ENCODE measurements at regions not wholly inside any gene's neighbourhood (a gene's known extent, or its start where the extent isn't known, plus 50 kb on each side); places are given as distances from the start of the nearest gene placed in this dataset.

DNA sequence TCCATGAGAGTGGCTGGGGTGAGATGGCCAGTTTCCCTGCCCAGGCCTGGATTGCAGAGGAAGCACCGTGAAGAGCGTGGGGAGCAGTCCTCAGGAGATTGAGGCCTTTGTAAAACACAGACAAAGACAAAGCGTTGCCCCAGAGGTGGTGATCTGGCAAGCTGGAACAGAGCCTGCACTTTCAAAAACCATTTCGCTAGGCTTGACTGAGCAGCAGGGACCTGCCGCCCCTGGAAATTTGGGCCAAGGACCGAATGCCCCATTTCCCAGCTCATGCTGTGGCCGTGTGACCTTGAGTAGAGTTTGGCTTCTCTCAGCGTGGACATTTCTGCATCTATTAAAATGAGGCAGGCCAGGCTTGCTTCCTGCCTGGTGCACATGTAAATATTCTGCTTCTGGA is 381.4 kb downstream of the BCOR start:
- in situ Hi-C loops (cut with MboI; ENCODE audit: low sequenced_read_pairs): no loop called here

DNA sequence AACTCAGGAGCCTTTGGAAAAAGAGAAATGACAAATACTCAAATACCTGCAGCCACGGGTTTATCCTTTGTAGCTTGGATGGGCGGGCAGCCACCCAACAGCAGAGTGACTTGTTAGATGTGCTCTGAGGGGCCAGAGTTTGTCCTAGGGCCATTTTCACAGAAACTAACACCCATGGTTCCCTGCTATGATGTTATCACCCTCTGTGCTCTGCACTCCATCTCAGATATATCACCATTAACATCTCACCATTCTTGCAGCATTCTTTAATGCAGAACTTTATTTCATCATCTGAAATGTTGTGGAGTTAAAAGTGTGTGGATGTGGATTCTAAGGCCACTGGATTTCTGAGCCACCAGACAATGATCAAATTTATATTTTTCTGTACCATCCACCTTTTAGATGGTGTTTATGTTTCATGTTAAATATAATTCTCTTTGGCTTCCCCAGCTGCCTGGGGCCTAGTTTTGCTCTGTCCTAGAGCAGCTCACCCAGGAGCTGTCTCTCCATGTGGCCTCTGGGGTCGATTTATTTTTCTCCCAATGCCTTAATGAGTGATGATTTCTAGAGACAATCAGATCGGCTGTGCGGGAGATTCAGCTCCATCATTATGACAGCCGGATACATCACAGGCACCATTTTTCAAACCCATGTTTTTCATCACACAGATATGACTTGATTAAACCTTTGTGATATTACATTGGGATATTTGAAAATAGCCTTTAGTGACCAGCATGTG is 380.8 kb downstream of the BCOR start:
- in situ Hi-C loops (cut with MboI; ENCODE audit: low sequenced_read_pairs): no loop called here

DNA sequence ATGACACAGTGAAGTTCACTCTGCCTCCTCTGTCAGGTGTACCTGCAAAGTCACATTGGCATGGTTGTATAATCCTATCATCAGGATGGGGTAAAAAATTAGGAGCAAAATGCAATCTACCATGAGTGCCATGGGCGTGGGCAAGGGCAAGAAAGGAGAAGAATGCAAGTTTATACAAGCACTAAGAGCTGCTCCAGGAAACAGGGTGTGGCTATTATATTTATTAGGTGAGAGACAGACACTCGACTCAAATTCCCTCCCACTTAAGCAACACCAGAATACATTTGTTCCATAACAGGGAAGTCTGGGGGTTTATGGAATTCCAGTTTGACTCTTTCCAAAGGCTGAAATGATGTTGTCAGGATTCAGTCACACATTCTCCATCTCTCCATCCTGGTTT is 378.8 kb downstream of the BCOR start:
- in situ Hi-C loops (cut with MboI; ENCODE audit: low sequenced_read_pairs): no loop called here

DNA sequence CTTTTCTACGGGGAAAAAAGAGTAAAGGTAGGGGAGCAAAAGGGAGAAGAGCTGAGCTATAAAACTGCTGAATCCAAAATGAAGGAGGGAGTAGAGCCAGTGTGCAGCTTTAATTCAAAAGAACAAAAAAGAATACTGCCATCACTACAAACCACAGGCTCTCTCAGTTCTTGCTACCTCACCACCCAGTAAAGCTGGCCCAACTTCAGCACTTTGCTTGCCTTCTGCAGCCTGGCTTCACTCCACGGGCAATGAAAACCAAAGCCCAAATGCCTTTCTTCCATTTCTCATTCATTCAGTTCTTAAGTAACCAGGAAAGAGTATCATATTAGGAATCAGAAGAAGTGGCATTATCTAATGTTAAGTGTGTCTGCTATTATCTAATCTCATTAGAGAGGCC is 376.8 kb downstream of the BCOR start:
- in situ Hi-C loops (cut with MboI; ENCODE audit: low sequenced_read_pairs): no loop called here

DNA sequence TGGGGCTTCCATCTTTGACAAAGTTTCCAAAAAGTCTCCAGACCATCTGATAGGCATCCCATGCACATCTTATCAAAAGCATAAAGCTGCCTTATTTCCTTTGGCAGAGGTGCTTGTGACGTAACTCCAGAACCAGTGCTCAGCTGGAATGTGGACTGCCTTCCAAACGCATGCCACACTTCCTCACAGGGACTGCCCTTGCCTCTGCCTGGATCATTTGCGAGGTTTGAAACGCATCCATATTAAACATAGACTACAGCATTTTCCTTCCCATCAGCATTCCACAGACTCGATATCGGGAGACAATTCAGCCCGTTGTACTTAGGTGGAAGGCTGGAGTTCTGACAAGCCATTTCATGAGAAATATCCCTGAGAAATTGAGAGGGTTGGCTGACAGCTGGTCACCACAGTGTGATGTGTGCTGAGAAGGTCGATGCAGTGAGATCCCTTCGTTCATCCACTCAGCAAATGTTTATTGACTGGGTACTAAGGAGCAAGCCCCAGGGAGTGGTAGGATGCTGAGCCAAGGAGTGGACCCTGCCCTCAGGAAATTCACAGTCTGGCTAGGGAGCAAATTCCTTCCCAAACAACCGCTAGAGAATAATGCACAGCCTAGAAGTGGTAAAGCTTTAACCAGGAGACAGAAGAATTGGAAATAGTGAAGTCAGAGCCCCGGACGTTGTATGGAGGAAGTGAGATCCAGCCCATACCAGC is 376.0 kb downstream of the BCOR start:
- in situ Hi-C loops (cut with MboI; ENCODE audit: low sequenced_read_pairs): no loop called here

DNA sequence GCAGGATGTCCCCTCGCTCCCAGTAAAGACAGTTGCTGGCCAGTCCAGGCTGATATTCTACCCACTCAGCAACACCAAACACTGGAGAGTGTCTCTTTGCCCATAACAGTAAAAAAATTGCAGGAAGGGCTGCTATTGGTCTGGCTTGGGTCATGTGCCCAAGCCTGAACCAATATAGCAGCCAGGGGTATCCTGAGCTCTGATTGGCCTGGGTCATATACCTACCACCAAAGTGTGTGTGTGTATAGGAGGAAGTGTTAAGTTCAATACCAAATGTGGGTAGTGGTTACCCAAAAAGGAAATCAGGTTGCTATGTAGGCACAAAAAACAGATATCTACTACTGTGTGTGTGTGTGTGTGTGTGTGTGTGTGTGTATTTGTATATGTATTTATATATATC is 373.2 kb downstream of the BCOR start:
- in situ Hi-C loops (cut with MboI; ENCODE audit: low sequenced_read_pairs): no loop called here

DNA sequence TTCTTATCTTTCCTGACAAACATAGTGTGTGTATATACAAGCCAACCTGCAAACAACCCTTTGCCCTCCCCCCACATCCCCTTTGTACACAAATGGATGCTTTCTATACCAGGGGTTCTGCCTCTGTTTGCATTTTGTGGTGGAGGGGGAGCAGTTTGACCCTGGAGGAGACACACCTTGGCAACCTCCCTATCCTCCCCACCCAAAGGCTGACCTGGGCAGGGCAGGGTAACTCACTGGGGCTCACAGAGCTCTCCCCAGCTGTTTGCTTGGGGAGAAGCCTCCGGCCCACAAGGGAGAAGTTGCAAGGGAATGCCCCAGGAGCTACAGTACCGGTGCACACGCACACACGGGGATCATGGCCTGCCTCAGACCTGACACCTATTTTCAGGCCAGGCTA is 372.6 kb downstream of the BCOR start:
- in situ Hi-C loops (cut with MboI; ENCODE audit: low sequenced_read_pairs): no loop called here

DNA sequence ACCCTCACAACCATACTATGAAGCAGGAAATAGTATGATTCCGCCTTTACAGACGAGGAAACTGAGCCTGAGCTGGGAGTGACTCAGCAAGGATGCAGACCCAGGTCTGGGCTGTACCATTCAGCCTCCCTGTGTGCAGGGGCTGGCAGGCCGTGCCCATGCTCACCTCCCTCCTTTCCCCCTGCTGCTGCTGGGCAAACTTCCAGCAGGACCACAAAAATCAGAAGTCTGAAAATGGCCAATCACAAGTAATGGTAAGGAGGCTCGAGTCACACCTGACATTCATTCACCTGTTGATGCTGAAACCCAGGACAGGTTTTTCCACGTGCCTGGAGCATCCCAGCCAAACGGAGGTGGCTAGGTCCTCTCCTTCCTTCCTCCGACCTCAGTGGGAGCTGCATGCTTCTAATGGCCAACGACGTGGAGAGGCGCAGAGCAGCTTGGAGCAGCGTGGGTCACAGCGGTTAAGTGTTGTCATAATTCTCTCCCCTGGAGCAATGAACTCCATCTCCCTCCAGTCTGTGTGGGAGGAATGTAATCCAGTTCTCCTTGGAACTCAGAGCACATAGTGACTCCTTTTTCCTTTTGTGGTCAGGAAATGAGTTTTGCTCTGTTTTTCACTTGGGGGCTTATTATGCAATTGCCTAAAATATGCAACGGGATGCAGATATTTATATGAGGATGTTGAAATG is 371.7 kb downstream of the BCOR start:
- in situ Hi-C loops (cut with MboI; ENCODE audit: low sequenced_read_pairs): no loop called here

DNA sequence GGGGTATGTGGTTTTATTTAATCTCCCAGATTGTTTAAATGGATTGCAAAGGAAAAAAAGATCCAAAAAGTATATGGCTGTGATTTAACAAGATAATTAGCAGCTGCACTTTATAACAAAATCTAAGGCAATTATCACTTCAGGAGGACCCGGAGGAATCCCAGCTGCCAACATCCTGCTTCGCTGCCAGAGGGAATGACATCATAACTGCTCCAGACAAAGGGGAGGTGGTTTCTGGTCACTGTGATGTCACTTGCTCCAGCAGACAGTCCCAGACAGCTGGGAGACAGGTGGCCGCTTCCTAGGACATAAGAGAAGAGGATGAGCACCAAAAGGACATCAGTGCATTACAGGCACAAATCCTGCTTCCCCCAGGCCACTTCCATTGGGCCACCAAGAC is 371.0 kb downstream of the BCOR start:
- in situ Hi-C loops (cut with MboI; ENCODE audit: low sequenced_read_pairs): no loop called here

DNA sequence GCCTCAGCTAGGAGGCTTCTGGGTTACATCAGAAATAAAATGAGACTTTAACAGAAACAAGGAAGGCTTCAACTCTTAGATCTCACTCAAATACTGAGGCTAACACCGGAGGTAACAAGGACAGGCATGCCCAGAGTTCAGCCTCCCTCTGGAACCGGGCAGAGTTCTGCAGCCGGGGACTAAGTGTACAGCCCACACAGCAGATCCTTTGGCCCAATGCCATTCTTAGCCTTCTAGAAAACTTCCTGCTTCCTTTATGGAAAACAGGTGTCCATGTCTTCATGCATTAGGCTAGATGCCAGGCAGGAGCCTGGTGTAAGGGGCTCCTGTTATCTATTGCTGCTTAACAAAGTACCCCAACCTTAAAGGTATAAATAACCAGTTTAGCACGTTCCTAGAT is 369.7 kb downstream of the BCOR start:
- in situ Hi-C loops (cut with MboI; ENCODE audit: low sequenced_read_pairs): no loop called here

DNA sequence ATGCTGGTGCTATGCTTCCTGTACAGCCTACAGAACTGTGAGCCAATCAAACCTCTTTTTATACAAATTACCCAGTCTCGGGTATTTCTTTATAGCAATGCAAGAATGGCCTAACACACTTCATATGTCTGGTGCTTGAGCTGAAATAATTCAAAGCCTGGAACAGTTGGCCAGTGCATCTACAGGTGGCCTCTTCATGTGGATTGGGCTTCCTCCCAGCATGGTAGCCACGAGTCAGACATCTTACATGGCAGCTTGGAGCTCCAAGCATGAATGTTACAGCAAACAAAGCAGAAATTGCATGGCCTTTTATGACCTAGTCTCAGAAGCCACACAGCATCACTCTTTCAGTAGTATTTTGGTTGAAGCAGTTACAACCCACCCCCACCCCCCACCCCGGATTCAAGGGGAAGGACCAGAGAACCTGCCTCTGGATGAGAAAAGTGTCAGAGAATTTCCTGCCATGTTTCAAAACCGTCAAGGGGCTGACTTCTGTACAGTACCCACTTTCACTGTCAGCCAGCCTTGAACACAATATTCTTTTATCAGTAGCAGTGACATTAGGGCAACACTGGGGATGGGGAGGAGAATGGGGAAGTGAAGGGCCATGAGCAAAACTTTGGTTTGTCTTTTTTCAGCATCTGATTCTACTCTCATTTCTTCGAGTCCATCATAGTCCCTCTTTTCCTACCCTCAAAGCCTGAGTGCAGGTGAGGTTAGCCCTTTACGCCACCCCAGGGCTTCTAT is 368.7 kb downstream of the BCOR start:
- in situ Hi-C loops (cut with MboI; ENCODE audit: low sequenced_read_pairs): no loop called here

DNA sequence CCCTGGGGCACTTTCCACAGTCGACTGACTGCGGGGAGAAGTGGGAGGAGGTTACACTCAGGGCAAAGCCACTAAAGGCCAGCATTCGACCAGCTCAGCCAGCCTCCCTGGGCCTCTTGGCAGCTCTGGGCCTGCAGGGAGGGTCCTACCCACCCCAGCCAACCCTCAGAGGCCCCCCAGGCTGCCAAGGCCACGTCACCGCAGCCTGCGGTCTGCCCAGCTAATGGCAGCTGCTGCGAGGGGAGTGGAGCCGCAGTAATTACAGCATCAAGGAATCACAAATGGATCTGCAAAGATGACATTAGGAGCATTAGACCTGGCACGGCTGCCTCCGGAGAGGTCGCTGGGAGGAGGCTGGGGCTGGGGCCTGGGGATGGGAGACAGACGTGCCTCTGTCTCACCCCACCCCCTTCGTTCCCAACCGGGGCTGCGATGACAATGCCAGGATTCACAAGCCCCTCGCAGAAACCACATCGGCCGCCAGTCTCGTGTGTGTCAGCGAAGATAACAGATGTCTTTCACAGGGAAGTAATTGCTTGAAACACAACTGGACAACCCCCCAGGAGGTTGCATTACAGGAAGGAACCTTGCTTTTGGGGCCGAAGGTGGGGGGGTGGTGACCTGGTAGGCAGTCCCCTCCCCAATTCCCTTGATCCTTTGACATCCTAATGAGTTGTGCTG is 367.6 kb downstream of the BCOR start:
- in situ Hi-C loops (cut with MboI; ENCODE audit: low sequenced_read_pairs): no loop called here

DNA sequence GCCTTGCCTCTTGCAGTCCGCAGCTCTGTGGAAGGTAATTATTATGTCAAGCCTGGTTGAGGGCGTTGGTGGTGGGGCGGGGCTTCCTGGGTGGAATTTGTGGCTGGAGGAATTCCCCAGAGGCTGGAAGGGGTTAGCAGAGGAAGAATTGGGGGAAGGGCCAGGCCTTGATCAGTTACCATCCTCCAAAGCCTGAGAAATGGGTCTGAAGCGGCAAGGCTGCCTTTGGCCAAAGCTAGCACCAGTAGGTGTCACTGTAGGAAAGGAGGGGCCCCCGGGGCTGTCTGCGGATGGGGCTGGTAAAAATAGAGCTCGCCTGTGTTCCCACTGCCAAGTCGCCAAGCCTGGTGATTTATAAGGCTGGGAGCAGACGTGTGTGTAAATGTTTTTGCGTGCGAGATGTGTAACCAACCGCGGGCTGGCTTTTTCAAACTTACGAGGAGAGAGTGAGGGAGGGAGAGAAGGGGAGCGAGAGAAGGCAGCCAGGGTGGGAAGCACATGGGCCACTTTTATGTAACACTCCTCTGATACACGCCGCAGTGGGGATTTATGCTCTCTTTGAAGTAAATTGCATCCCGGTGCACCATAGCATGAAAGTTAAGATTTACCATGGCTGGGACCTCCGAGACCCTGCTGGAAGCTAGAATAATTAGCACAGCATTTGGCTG is 367.0 kb downstream of the BCOR start:
- in situ Hi-C loops (cut with MboI; ENCODE audit: low sequenced_read_pairs): no loop called here

DNA sequence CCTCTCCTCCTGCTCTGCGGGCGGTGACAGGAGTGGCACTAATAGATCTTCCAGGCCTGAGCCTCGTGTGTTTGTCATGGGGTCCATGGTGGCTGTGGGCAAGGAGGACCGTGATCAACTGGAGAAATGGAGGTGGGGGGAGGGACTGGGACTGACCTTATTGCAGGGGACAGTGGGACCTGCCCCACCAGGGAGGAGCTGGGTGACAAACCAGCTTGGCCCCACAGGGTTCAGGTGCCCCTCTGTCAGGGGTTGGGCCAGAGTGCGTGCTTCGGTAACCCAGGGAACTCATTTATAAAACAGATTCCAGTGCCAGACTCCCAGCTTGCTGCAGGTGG is 366.5 kb downstream of the BCOR start:
- in situ Hi-C loops (cut with MboI; ENCODE audit: low sequenced_read_pairs): no loop called here

DNA sequence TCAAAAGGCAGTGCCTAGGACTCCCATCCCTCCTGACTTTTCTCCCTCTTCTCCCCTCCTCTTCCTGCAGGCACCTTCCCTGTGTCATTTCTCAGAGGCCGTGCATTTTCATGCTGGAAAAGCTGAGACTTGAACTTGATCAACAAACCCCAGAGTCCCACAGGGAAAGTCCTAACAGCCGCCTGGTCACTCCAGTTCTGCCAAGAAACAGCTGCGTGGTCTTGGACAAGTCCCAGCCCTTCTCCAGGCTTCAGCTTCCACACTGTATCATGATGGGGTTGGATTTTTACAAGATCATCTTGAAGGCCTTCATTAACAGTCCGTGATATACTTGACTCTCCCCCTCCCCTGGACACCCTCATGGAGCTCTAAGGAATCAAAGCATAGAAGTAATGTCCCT is 366.0 kb downstream of the BCOR start:
- in situ Hi-C loops (cut with MboI; ENCODE audit: low sequenced_read_pairs): no loop called here

DNA sequence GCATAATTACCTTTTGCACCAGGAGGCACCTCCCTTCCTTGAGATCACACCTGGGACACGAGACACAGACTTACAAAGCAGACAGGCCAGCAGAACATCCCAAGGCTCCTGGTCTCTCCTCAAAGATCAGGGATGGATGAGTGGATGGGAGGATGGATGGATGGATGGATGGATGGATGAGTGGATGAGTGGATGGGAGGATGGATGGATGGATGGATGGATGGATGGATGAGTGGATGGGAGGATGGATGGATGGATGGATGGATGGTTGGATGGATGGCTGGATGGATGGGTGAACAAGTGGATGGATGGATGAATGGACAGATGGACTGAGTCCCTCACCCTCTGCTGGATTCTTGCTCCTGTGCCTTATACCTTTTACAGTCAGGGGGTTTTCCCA is 364.0 kb downstream of the BCOR start:
- in situ Hi-C loops (cut with MboI; ENCODE audit: low sequenced_read_pairs): no loop called here

DNA sequence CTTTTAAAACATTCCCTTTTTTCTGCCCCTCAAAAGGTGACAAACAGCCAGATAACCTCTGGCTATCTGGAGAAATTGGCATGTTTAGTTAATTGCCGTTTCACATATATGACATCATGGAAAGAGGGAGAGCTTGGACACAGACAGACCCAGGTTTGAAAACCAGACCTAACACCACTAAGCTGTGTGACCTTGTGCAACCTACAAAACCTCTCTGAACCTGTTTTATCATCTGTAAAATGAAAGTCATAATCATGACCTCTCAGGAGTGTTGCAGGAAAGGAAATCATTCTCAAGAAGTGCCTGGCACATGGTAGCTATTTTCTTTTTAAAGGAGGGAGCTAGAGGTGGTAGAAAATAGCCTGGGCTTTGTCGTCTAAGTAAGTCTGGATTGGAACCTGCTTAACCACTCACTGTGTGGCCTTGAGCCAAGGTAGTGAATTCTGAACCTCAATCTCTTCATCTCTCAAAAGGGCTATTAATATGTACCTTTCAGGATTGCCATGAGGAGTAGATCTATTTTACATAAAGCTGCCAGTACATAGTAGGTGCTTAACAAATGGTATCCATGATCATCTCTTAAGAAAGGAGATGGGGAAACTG is 363.5 kb downstream of the BCOR start:
- in situ Hi-C loops (cut with MboI; ENCODE audit: low sequenced_read_pairs): no loop called here

DNA sequence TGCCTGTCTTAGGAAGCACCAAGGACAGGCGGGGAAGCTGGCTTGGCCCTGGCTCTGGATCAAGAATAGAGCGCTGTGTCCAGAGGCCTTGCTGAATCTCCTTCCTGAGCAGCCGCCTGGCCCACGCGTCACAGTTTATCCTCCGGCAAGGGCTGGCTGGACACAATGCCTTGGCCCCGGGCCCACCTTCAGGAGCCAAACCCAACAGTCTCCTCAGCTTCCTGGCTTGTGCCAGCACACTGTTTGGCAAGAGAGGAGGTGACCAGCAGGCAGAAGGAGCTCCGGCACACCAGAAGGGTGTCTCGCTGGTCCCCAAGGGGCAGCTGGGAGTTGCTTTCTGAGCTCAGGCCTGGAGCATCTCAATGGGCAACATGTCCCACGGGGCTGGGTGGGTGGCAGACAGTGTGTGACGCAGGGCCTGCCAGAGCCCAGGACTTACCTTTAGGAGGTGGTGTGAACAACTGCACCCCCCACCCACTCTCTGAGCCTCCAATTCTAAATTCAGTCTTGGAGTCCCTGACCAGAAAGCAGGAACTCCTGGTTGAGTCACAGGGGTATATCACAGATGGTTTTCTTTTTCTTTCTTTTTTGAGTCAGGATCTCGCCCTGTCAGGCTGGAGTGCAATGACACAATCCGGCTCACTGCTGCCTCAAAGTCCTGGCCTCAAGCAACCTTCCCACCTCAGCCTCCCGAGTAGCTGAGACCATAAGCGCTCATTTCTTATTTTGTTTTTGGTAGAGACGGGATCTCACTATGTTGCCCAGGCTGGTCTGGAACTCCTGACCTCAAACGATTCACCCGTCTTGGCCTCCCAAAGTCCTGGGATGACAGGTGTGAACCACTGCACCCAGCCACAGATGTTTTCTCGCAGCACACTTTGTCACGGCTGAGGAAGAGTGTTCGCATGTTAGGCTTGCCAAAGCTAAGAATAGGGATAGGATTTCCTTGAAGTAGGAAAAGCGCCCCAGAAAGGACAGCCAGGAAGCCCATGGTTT is 361.2 kb downstream of the BCOR start:
- in situ Hi-C loops (cut with MboI; ENCODE audit: low sequenced_read_pairs): no loop called here

DNA sequence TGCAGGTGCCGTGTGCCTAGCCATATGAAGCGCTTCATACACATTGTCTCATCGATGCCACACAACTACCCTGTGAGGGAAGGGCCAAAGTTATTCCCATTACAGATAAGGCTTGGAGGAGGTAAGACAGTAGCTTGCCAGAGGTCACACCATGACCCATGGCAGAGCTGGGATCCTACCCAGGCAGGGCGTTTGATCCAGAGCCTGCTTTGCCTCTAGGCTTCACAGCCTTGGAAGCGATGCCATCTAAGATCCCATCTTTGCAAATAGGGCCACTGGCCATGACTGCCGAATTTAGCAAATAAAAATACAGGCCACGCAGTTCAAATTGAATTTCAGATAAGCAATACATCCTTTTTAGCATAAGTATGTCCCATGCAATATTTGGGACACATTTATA is 358.2 kb downstream of the BCOR start:
- in situ Hi-C loops (cut with MboI; ENCODE audit: low sequenced_read_pairs): no loop called here
